ENCODE measurements at regions not wholly inside any gene's neighbourhood (a gene's known extent, or its start where the extent isn't known, plus 50 kb on each side); places are given as distances from the start of the nearest gene placed in this dataset.

- no peaks in the 10 kb centered on the region for H3K4me1 Mint-ChIP-seq
- no peak overlapping the region for H3K27ac Mint-ChIP-seq (ENCODE audit: unreplicated experiment)
- H3K27me3 Mint-ChIP-seq (ENCODE audit: low read depth) = peaks cover 3% of the 10 kb centered on the region
- peaks cover 15% of the 10 kb centered on the region for H3K9me3 Mint-ChIP-seq
- no peak for DNase-seq (ENCODE audit: low read depth, low spot score)
- H3K4me3 Mint-ChIP-seq = no peak overlapping the region
- peaks cover 5% of the 10 kb centered on the region for H3K36me3 Mint-ChIP-seq (ENCODE audit: low read depth)
- no peak for TF ChIP-seq CTCF (conservative IDR thresholded peaks at IDR 0.05)
Measured at GRCh38 chr9:16992138-16992537, 121.7 kb upstream of the BNC2 start.

GRCh38 chr9:16987026-16987425 is 116.6 kb upstream of the BNC2 start:
- no peak overlapping the region for H3K27ac Mint-ChIP-seq (ENCODE audit: unreplicated experiment)
- no peak overlapping the region for H3K4me3 Mint-ChIP-seq
- peaks cover 3% of the 10 kb centered on the region for H3K9me3 Mint-ChIP-seq
- no peak for DNase-seq (ENCODE audit: low read depth, low spot score)
- peaks cover 15% of the 10 kb centered on the region for H3K4me1 Mint-ChIP-seq
- no peak for TF ChIP-seq CTCF (conservative IDR thresholded peaks at IDR 0.05)
- H3K27me3 Mint-ChIP-seq (ENCODE audit: low read depth) = peaks cover 13% of the 10 kb centered on the region
- H3K36me3 Mint-ChIP-seq (ENCODE audit: low read depth) = no peaks in the 10 kb centered on the region

- Mint-ChIP-seq H3K36me3 (ENCODE audit: low read depth) (no peaks in the 10 kb centered on the region), H3K27me3 (ENCODE audit: low read depth) (peaks cover 13% of the 10 kb centered on the region), H3K9me3 (peaks cover 3% of the 10 kb centered on the region), H3K4me1 (peaks cover 15% of the 10 kb centered on the region), H3K27ac (ENCODE audit: unreplicated experiment) (no peak overlapping the region), H3K4me3 (no peak overlapping the region)
- TF ChIP-seq CTCF (conservative IDR thresholded peaks at IDR 0.05) = no peak
- DNase-seq (ENCODE audit: low read depth, low spot score) = no peak
Measured at GRCh38 chr9:16986556-16986955, 116.1 kb upstream of the BNC2 start.

GRCh38 chr9:16985559-16986348 is 115.3 kb upstream of the BNC2 start:
- DNase-seq (ENCODE audit: low read depth, low spot score) = no peak
- Mint-ChIP-seq H3K36me3 (ENCODE audit: low read depth) (no peaks in the 10 kb centered on the region), H3K4me1 (peaks cover 15% of the 10 kb centered on the region), H3K4me3 (no peak overlapping the region), H3K27me3 (ENCODE audit: low read depth) (peaks cover 11% of the 10 kb centered on the region), H3K27ac (ENCODE audit: unreplicated experiment) (no peak overlapping the region), H3K9me3 (no peaks in the 10 kb centered on the region)
- no peak for TF ChIP-seq CTCF (conservative IDR thresholded peaks at IDR 0.05)

GRCh38 chr9:16982780-16983310 is 112.4 kb upstream of the BNC2 start:
- Mint-ChIP-seq H3K9me3 (no peaks in the 10 kb centered on the region), H3K27me3 (ENCODE audit: low read depth) (peaks cover 11% of the 10 kb centered on the region), H3K27ac (ENCODE audit: unreplicated experiment) (no peak overlapping the region), H3K36me3 (ENCODE audit: low read depth) (peaks cover 2% of the 10 kb centered on the region), H3K4me3 (no peak overlapping the region), H3K4me1 (peaks cover 15% of the 10 kb centered on the region)
- DNase-seq (ENCODE audit: low read depth, low spot score) = no peak
- TF ChIP-seq CTCF (conservative IDR thresholded peaks at IDR 0.05) = no peak

Measured in neural crest cell (in vitro differentiated cells).